GM19455 (cell line): ENCODE measurements at regions not wholly inside any gene's neighbourhood (a gene's known extent, or its start where the extent isn't known, plus 50 kb on each side); places are given as distances from the start of the nearest gene placed in this dataset.
"Not testable (repeated sequence)": the region's sequence is repeated elsewhere in the genome, so short reads cannot be mapped to it uniquely, and the experiment has no call there.

Experiments
- ATAC-seq: cut with Tn5 transposase; IDR thresholded peaks from one replicate; pipeline ENCODE4 v1.9.1; 2021; ENCODE audit not compliant: unreplicated experiment

DNA sequence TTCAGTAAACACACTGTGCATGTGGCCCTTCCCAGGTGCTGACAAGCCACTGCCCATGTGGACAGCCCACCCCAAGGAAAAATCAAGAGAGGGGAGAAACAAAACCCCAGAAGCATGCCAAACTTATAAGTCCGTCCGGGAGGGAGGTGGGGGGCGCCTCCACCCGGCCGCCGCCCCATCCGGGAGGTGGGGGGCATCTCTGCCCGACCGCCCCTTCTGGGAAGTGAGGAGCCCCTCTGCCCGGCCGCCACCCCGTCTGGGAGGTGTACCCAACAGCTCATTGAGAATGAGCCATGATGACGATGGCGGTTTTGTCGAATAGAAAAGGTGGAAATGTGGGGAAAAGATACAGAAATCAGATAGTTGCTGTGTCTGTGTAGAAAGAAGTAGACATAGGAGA lies 53.8 kb upstream of the C2CD4B start:
- no peak for ATAC-seq

DNA sequence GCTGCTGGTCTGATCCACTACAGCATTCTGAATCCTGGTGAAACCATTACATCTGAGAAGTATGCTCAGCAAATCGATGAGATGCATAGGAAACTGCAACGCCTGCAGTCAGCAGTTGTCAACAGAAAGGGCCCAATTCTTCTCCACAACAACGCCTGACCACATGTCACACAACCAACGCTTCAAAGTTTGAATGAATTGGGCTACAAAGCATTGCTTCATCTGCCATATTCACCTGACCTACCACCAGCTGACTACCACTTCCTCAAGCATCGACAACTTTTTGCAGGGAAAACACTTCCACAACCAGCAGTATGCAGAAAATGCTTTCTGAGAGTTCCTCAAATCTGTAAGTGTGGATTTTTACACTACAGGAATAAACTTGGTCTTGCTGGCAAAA lies 54.7 kb upstream of the C2CD4B start:
- no peak for ATAC-seq

DNA sequence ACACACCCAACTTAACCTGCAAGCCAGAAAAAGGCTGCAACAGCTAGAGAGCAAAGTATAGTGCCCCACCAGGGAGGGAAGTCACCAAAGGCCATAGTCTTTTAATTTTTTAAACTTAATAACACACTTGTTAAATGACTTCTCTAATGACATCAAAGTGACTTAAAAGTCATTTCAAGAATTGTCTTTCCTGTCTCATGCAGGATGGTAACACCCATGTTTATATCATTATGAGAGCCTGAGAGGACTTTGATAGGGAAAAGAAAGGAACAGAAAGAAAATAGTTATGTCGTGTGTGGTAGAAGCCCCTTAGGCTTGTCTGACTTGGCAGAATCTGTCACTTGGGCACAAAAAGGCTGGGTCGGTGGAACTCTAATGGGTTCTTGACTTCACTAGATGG lies 57.9 kb upstream of the C2CD4B start:
- no peak for ATAC-seq

DNA sequence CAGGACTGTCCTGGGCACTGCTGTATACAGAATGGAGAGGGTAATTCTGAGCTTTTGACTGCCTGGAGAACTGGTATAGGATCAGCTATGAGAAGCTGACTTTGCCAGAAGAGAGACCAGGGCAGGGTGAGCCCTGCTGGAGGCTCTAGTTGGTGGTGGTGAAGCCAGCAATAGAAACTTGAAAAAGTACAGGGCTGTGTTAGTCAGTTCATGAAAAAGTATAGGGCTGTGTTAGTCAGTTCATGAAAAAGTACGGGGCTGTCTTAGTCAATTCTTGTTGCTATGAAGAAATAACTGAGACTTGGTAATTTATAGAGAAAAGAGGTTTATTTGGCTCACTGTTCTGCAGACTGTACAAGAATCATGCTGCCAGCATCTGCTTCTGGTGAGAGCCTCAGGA lies 63.5 kb upstream of the C2CD4B start:
- no peak for ATAC-seq

- ATAC-seq, result no peak
Observed at GRCh38 chr15:62231856-62232255, 66.8 kb upstream of the C2CD4B start.

DNA sequence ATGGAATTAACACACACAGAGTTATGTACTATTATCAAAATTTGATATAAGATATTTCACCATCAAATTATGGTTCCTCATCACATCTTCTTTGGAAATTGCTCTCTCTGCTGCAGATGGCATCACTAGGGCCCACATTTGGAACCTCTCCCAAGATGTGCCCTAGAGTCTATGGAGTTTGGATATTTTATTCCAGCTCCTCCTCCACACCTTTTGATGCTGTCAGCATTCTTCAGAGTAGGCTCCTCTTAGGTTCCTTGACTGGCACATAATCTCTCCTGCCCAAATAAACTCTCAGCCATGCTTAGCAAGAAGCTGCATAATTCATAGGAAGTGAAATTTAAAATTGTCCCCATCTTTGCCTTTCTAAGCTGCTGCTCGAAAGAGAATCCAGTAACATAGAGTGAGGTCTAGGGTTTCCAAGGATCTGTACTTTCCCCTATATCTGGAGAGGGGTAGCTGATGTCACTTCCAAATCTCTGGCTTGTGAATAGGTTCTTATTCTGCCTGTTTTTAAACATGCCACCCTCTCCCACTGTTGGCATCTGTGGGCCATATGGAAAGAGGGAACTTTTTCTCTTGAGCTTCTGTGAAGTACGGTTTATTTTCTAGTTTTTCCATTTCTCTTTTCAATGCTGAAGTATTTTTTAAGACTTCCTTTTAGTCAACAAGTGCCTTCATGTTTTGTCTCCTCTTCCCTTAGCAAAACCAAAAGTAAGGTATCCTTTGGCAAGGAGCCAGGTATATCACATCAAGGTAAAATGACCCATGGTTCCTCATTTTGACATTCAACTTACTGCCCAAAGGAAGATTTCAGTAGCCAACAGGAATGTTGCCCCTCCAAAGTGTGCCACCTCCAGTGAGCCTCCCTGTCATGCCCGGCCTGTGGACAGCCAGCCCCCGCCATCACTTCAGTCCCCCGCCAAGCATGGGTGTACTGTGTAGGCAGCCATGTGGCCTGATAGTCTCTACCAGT lies 75.3 kb upstream of the C2CD4B start:
- ATAC-seq, result no peak

DNA sequence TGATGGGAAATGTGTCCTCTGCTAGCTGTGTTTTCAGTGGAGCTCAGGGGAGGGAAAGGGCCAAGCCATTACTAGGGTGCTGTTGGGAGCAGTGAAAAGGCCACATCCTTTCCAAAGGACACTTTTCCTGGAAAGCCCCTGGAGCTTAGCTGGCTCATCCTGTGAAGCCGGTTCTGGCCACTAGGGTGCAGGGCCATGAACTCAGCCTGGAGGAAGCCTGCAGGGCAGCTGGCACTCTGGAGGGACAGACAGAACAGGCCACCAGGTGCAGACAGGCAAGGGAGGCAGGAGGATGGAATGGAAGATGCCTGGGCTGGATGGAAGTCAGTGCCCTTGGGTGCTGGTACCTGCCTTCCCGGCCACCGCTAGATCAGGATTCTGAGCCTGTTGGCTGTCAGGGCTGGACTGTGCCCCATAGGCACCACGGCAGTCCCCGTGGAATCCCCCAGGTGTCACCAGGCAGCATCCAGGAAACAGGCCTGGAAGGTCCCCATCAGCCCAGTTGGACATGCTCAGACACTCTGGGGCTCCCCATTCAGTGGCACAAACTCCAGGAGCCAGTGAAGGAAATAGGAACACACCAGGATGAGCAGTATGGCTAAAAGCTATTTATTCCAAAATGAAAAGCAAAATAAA lies 76.2 kb upstream of the C2CD4B start:
- no peak for ATAC-seq

- no peak for ATAC-seq
Observed at GRCh38 chr15:62242999-62243398, 77.9 kb upstream of the C2CD4B start.

- ATAC-seq, result no peak
Observed at GRCh38 chr15:62244762-62245161, 79.7 kb upstream of the C2CD4B start.

- no peak for ATAC-seq
Observed at GRCh38 chr15:62248277-62248984, 83.3 kb upstream of the C2CD4B start.

GRCh38 chr15:62249501-62249900 lies 84.4 kb upstream of the C2CD4B start:
- ATAC-seq, result no peak

- no peak for ATAC-seq
Observed at GRCh38 chr15:62250186-62250585, 85.1 kb upstream of the C2CD4B start.

GRCh38 chr15:62250978-62251377 lies 85.9 kb upstream of the C2CD4B start:
- no peak for ATAC-seq

DNA sequence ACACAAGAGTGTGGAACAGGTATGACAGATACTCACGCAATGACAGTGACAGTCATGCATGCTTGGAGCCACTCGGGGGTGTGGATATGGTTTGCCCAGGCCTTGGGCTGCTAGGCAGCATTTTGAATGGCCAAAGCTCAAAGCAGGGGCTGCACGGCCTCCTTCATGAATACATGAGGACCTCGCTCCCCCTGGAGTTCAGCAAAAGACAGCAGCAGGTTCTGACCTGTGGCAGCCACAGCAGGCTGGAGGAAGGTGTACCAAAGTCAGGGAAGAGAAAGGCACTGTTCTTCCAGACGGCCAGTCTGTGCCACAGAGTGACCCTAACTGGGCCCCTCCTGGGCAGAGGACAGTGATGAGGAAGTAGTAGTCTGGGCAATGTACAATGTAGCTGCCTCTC lies 88.2 kb upstream of the C2CD4B start:
- ATAC-seq, result no peak

DNA sequence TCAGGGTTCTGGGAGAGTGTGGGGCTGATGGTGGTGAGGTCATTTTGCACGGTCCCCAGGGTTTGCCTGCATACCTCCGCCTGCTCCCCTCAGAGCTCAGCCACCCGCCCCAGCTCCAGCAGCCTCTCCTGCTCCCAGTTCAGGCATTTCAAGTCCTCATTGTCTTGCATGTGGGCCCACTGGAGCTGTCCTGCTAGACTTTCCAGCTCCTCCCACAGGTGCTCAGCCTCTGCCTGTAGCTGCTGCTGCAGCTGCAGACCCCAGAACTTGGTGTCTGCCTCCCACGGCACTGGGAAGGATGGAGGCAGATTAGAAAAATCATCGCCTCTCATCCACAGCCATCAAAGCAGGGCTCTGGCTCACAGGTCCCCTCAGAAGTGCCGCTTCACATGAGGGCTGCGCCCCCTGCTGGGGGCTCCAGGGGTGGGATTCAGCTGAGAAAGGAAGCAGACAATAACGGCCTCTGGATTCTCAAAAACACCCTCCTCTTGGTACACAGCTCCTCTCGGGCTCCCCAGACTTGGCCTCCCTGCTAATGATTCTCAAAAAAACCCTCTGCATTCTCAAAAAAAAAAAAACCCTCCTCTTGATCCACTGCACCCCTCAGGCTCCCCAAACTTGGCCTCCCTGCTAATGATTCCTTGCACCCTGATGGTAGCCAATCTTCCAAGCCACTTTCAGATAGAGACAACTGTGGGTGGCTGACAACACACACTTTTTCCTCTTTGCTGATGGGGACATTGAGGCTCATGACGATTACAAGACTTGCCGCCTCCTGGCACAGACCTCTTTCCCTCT lies 89.3 kb upstream of the C2CD4B start:
- ATAC-seq, result no peak

GRCh38 chr15:62256430-62256829 lies 91.3 kb upstream of the C2CD4B start:
- ATAC-seq, result not testable (repeated sequence)

- no peak for ATAC-seq
Observed at GRCh38 chr15:62257996-62258521, 93.0 kb upstream of the C2CD4B start.

DNA sequence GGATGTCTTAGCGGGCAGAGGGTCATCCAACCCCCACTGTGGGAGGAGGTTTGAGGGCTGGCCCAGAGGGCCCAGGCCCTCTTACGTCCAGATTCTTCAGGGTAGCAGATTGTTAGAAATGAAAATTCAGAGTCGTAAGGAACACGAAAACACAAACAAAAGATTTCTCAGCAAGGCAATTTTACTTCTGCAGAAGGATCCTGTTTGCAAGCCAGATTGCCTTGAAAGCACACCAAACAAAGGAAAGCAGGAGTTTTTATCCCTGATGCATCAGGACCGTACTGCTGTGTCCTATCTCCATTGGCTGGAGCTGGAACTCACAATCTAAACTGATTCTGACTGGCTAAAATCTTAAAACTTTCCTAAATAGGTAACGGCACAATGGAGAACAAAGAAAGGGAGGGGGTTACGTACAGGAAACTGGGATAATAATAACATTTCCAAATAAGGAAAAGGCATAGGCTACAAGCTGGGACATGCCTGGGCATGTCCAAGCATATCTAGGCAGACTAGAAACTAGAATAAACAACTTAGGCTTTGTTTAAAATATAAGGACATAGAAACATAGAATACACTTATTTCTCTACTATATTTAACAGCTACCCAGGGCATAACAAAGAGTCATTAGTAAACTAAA lies 97.3 kb upstream of the C2CD4B start:
- ATAC-seq, result no peak

DNA sequence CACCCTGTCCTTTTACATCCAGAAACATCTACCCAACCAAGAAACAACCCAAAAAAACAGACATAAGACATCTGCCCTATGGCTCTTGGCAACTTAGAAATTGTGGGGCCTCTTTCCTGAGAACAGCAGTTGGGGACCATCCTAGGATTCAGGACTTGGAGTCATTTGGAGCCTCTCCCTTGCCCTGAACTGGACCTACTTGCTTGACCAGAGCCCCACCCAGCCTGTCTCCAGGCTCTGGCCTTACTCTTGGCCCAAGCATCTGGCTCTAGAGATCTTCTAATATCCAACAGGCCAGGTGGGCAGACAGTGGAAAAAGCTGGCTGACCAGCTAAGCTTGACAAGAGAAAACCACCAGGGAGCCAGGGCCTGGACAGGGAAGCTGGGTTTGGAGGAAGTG lies 99.1 kb upstream of the C2CD4B start:
- ATAC-seq, result no peak

DNA sequence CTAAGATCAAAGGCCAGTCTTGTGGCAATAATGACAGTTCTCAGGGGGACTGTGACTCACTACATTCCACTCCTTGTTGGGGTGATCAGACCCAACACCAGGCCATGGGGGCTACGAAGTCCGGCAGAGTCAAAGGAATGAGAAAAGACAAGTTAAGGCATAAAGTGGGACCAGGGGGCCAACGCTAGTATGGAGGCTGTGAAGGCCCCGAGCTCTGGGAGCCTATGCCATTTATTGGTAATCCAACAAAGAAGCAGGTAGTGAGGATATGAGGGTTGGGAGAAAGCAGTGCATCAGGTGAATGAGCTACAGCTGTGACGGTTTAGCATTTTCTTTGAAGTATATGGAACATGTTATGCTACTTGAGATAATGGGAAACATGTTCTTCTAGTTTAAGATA lies 104.4 kb upstream of the C2CD4B start:
- ATAC-seq, result no peak
